HCT116 (cell line): ENCODE measurements at regions not wholly inside any gene's neighbourhood (a gene's known extent, or its start where the extent isn't known, plus 50 kb on each side); places are given as distances from the start of the nearest gene placed in this dataset.

Experiments used
- ATAC-seq: fragments of 200-7000 bp; cut with Tn5 transposase; 2 replicates; pipeline ENCODE4 v1.9.1; 2020; ENCODE audit warnings: mild to moderate bottlenecking, moderate library complexity
- BruUV-seq: library from RNA; stranded (reverse); fragments of 400-500 nt; replicated peaks from 2 replicates; lab custom pipeline; 2021; lab: Mats Ljungman, UMichigan
- CTCF ChIA-PET: fragments of 300-600 bp; sonication (Branson Sonifier 250); formaldehyde crosslinking; loops from one replicate; lab custom pipeline; 2021; ENCODE audit warnings: antibody characterized with exemption; lab: Charles Lee
- POLR2A ChIA-PET: fragments of 300-600, 350-600 bp; sonication (Branson Sonifier 250); formaldehyde crosslinking; loops from one replicate; lab custom pipeline; 2021; ENCODE audit warnings: antibody characterized with exemption; lab: Charles Lee
- RAD21 ChIA-PET, 2 experiments: fragments of 300-600 bp; sonication (Branson Sonifier 250); formaldehyde crosslinking; loops; one replicate each; lab custom pipeline; 2023; ENCODE audit warnings: low total read pairs in 2 of 2; ENCODE audit not compliant: uncharacterized antibody in 2 of 2, unreplicated experiment in 2 of 2, low non-redundant PET in 1 of 2; lab: Charles Lee
- DNase-seq: peaks from one replicate; pipeline ENCODE4 v3.0.0-alpha.2; 2010; ENCODE audit warnings: low read depth, low spot score
- H2AFZ ChIP-seq: fragments of 200-600 bp; shearing (Covaris generic), sonication (generic); 2 replicates; pipeline ENCODE4 v1.6.1; 2017; ENCODE audit warnings: low read depth, mixed run types, mixed read lengths, antibody characterized with exemption, low read length; ENCODE audit not compliant: poor library complexity, severe bottlenecking
- H3K27ac ChIP-seq: 2 replicates; pipeline ENCODE4 v1.5.1; 2012; ENCODE audit warnings: low read depth, low read length
- H3K27me3 ChIP-seq: fragments of 200-600 bp; sonication (generic); 2 replicates; pipeline ENCODE4 v1.6.1; 2016; ENCODE audit warnings: mixed run types, low read length, mixed read lengths; ENCODE audit not compliant: insufficient read depth
- H3K36me3 ChIP-seq, 2 experiments: fragments of 200-500 bp in 1 of 2; fragments of 200-600 bp in 1 of 2; sonication (Bioruptor generic) in 1 of 2; sonication (generic) in 1 of 2; 2 replicates each; pipeline versions ENCODE4 v1.5.1 to v1.6.1; 2014 to 2016; ENCODE audit warnings: low read length in 2 of 2, inconsistent platforms in 1 of 2, mixed read lengths in 1 of 2, mixed run types in 1 of 2; ENCODE audit not compliant: insufficient read depth in 2 of 2, control insufficient read depth in 1 of 2
- H3K4me1 ChIP-seq, 2 experiments: fragments of 200-600 bp in 1 of 2; sonication (generic) in 1 of 2; 2 replicates each; pipeline versions ENCODE4 v1.5.1 to v1.6.1; 2012 to 2017; ENCODE audit warnings: low read length in 2 of 2, inconsistent platforms in 1 of 2, mild to moderate bottlenecking in 1 of 2, mixed read lengths in 1 of 2, mixed run types in 1 of 2, moderate library complexity in 1 of 2; ENCODE audit not compliant: insufficient read depth in 2 of 2, control insufficient read depth in 1 of 2
- H3K4me2 ChIP-seq: fragments of 200-600 bp; sonication (generic); 2 replicates; pipeline ENCODE4 v1.6.1; 2017; ENCODE audit warnings: mixed run types, low read length, mixed read lengths
- H3K4me3 ChIP-seq, 2 experiments: fragments of 200-600 bp in 1 of 2; sonication (generic) in 1 of 2; replicated peaks in 1 of 2; 2 replicates each; pipeline ENCODE4 v1.5.1; 2011 to 2016; ENCODE audit warnings: low read length in 2 of 2, control low read depth in 1 of 2, low read depth in 1 of 2, mild to moderate bottlenecking in 1 of 2, mixed read lengths in 1 of 2, mixed run types in 1 of 2
- H3K79me2 ChIP-seq: fragments of 200-600 bp; sonication (generic); 2 replicates; pipeline ENCODE4 v1.6.1; 2017; ENCODE audit warnings: mild to moderate bottlenecking, mixed run types, low read length, moderate library complexity, mixed read lengths; ENCODE audit not compliant: insufficient read depth
- H3K9ac ChIP-seq: fragments of 200-600 bp; sonication (generic); 2 replicates; pipeline ENCODE4 v1.6.1; 2016; ENCODE audit warnings: low read length, mixed read lengths
- H3K9me2 ChIP-seq: fragments of 200-600 bp; sonication (generic), shearing (Covaris generic); 2 replicates; pipeline ENCODE4 v1.6.1; 2017; ENCODE audit warnings: mixed run types, mild to moderate bottlenecking, moderate library complexity; ENCODE audit not compliant: insufficient read depth
- H3K9me3 ChIP-seq, 2 experiments: fragments of 200-500 bp in 1 of 2; fragments of 200-600 bp in 1 of 2; sonication (Bioruptor generic) in 1 of 2; sonication (generic) in 1 of 2; 2 replicates each; pipeline ENCODE4 v1.6.1; 2014 to 2017; ENCODE audit warnings: low read length in 2 of 2, mixed read lengths in 2 of 2, inconsistent platforms in 1 of 2, low read depth in 1 of 2, mild to moderate bottlenecking in 1 of 2, mixed run types in 1 of 2, moderate library complexity in 1 of 2; ENCODE audit not compliant: control insufficient read depth in 1 of 2, insufficient read depth in 1 of 2
- H4K20me1 ChIP-seq: fragments of 200-600 bp; sonication (generic), shearing (Covaris generic); 2 replicates; pipeline ENCODE4 v1.6.1; 2017; ENCODE audit warnings: mixed run types, mild to moderate bottlenecking, moderate library complexity; ENCODE audit not compliant: insufficient read depth
- ATF3 ChIP-seq: IDR thresholded peaks from 2 replicates; pipeline ENCODE4 v1.6.1; 2012
- CBX3 ChIP-seq: IDR thresholded peaks from 2 replicates; pipeline ENCODE4 v1.6.1; 2012; ENCODE audit warnings: low read depth
- CEBPB ChIP-seq: IDR thresholded peaks from 2 replicates; pipeline ENCODE4 v1.6.1; 2012; ENCODE audit warnings: low read depth
- ELF1 ChIP-seq: IDR thresholded peaks from 2 replicates; pipeline ENCODE4 v1.6.1; 2012; ENCODE audit warnings: low read depth, borderline replicate concordance
- EZH2 ChIP-seq: fragments of 200-600 bp; sonication (generic); IDR thresholded peaks from 2 replicates; pipeline ENCODE4 v1.6.1; 2017; ENCODE audit warnings: antibody characterized with exemption, mixed run types
- EZH2phosphoT487 ChIP-seq: fragments of 200-600 bp; IDR thresholded peaks from 2 replicates; pipeline ENCODE4 v1.6.1; 2018; ENCODE audit warnings: antibody characterized with exemption, borderline replicate concordance
- FOSL1 ChIP-seq: IDR thresholded peaks from 2 replicates; pipeline ENCODE4 v1.6.1; 2012; ENCODE audit warnings: low read depth
- MAX ChIP-seq: IDR thresholded peaks from 2 replicates; pipeline ENCODE4 v1.6.1; 2012
- POLR2A ChIP-seq: IDR thresholded peaks from 2 replicates; pipeline ENCODE4 v1.7.0; 2011; ENCODE audit warnings: borderline replicate concordance; ENCODE audit not compliant: insufficient read depth, insufficient read length; ENCODE audit errors: extremely low read depth
- POLR2AphosphoS5 ChIP-seq: IDR thresholded peaks from 2 replicates; pipeline ENCODE4 v1.6.1; 2011; ENCODE audit warnings: mild to moderate bottlenecking, low read depth, low read length, moderate library complexity
- SIN3A ChIP-seq: IDR thresholded peaks from 2 replicates; pipeline ENCODE4 v1.6.1; 2012; ENCODE audit warnings: low read depth
- SP1 ChIP-seq: IDR thresholded peaks from 2 replicates; pipeline ENCODE4 v1.6.1; 2012; ENCODE audit warnings: low read depth
- TCF7L2 ChIP-seq: IDR thresholded peaks from 2 replicates; pipeline ENCODE4 v1.7.0; 2011; ENCODE audit warnings: borderline replicate concordance, inconsistent platforms; ENCODE audit not compliant: insufficient read depth, insufficient read length; ENCODE audit errors: extremely low read depth
- intact Hi-C: fragments of 100-400 bp; cut with micrococcal nuclease; formaldehyde crosslinking; loops from 2 replicates; pipeline ENCODE4 v1.10.0; 2022

GRCh38 chr1:232106415-232106814 is 479.8 kb downstream of the DISC1 start:
- Histone ChIP-seq H3K4me2 (no peak overlapping the region), H3K9me3 (no peaks in the 10 kb centered on the region), H3K79me2 (no peaks in the 10 kb centered on the region), H3K9me2 (no peaks in the 10 kb centered on the region), H3K4me1 (no peaks in the 10 kb centered on the region), H3K27ac (no peak overlapping the region), H3K4me3 (no peak overlapping the region), H3K36me3 (no peaks in the 10 kb centered on the region), H3K27me3 (no peaks in the 10 kb centered on the region), H4K20me1 (no peaks in the 10 kb centered on the region), H3K9ac (no peak overlapping the region), H2AFZ (no peak overlapping the region)
- ChIA-PET CTCF (interaction anchor here (1.4 kb wide), 1 partner anchor 105 kb away, joined by 3 read pairs; no protein-coding TSS in a partner anchor), RAD21 (no interaction called here), POLR2A (no interaction called here)
- DNase-seq = no peak
- BruUV-seq = no TSS peak
- TF ChIP-seq TCF7L2 (no peak), CEBPB (no peak), CBX3 (no peak), EZH2phosphoT487 (no peak), POLR2A (no peak), ATF3 (no peak), ELF1 (no peak)
- intact Hi-C loops = no loop called here
- ATAC-seq = no peak

GRCh38 chr1:232105561-232105960 is 479.0 kb downstream of the DISC1 start:
- ATAC-seq = no peak
- intact Hi-C loops = no loop called here
- Histone ChIP-seq H3K9me2 (no peaks in the 10 kb centered on the region), H3K27me3 (no peaks in the 10 kb centered on the region), H3K9ac (no peak overlapping the region), H3K79me2 (no peaks in the 10 kb centered on the region), H3K27ac (no peak overlapping the region), H2AFZ (no peak overlapping the region), H3K4me1 (no peaks in the 10 kb centered on the region)
- DNase-seq = no peak
- RAD21 ChIA-PET = no interaction called here
- TF ChIP-seq FOSL1 (no peak), POLR2AphosphoS5 (no peak), ATF3 (no peak), ELF1 (no peak), MAX (no peak), EZH2 (no peak), SIN3A (no peak), CBX3 (no peak), SP1 (no peak), TCF7L2 (no peak)
- TF ChIP-seq, all 23 proteins: peak for 0
- Histone ChIP-seq H3K4me3 (no peak overlapping the region), H4K20me1 (no peaks in the 10 kb centered on the region), H3K4me2 (no peak overlapping the region), H3K9me3 (no peaks in the 10 kb centered on the region), H3K36me3 (no peaks in the 10 kb centered on the region)
- no TSS peak for BruUV-seq
- POLR2A ChIA-PET = no interaction called here
- CTCF ChIA-PET = interaction anchor here (1.4 kb wide), 1 partner anchor 106 kb away, joined by 3 read pairs; no protein-coding TSS in a partner anchor
